ENCODE measurements at regions not wholly inside any gene's neighbourhood (a gene's known extent, or its start where the extent isn't known, plus 50 kb on each side); places are given as distances from the start of the nearest gene placed in this dataset.
"Not testable (repeated sequence)": the region's sequence is repeated elsewhere in the genome, so short reads cannot be mapped to it uniquely, and the experiment has no call there.

- no peak for DNase-seq (ENCODE audit: low spot score in 2 of 2)
- TF ChIP-seq CTCF (IDR thresholded peaks at IDR 0.05) (no peak), POLR2A (IDR thresholded peaks at IDR 0.05) (no peak)
- 75 to 79% methylated on average over 3 of the region's 3 CpGs for WGBS, 2 donors
- intact Hi-C loops (cut with DNase I; ENCODE audit: low total_unique reads), result no loop called here
- H3K4me3 ChIP-seq (ENCODE audit: low read depth, poor library complexity, severe bottlenecking), result no peak overlapping the region
These were observed 1176.0 kb downstream of the EPHA7 start for GRCh38 chr6:92243315-92243714.

GRCh38 chr6:92231171-92231701 lies 1188.1 kb downstream of the EPHA7 start:
- H3K4me3 ChIP-seq (ENCODE audit: low read depth, poor library complexity, severe bottlenecking), result no peak overlapping the region
- intact Hi-C loops (cut with DNase I; ENCODE audit: low total_unique reads), result no loop called here
- WGBS, 2 donors, result 74 to 76% methylated on average over 1 of the region's 1 CpG
- DNase-seq (ENCODE audit: low spot score in 2 of 2), result no peak
- TF ChIP-seq CTCF (IDR thresholded peaks at IDR 0.05) (no peak), POLR2A (IDR thresholded peaks at IDR 0.05) (no peak)

- DNase-seq (ENCODE audit: low spot score in 2 of 2); intact Hi-C loops (cut with DNase I; ENCODE audit: low total_unique reads); H3K4me3 ChIP-seq (ENCODE audit: low read depth, poor library complexity, severe bottlenecking): not testable (repeated sequence)
- WGBS, 2 donors, result 86 to 96% methylated on average over 4 of the region's 4 CpGs
These were observed 1199.4 kb downstream of the EPHA7 start for GRCh38 chr6:92219987-92220386.

- 70 to 79% methylated on average over 1 of the region's 1 CpG for WGBS, 2 donors
- H3K4me3 ChIP-seq (ENCODE audit: low read depth, poor library complexity, severe bottlenecking), result no peak overlapping the region
- intact Hi-C loops (cut with DNase I; ENCODE audit: low total_unique reads), result no loop called here
- no peak for TF ChIP-seq CTCF (IDR thresholded peaks at IDR 0.05)
- TF ChIP-seq POLR2A (IDR thresholded peaks at IDR 0.05), result no peak
- no peak for DNase-seq (ENCODE audit: low spot score in 2 of 2)
These were observed 1202.6 kb downstream of the EPHA7 start for GRCh38 chr6:92216717-92217116.

GRCh38 chr6:92201618-92202017 lies 1217.7 kb downstream of the EPHA7 start:
- no peak for DNase-seq (ENCODE audit: low spot score in 2 of 2)
- intact Hi-C loops (cut with DNase I; ENCODE audit: low total_unique reads), result no loop called here
- no peak for TF ChIP-seq CTCF (IDR thresholded peaks at IDR 0.05)
- no peak for TF ChIP-seq POLR2A (IDR thresholded peaks at IDR 0.05)
- no peak overlapping the region for H3K4me3 ChIP-seq (ENCODE audit: low read depth, poor library complexity, severe bottlenecking)

GRCh38 chr6:92196325-92196724 lies 1223.0 kb downstream of the EPHA7 start:
- TF ChIP-seq POLR2A (IDR thresholded peaks at IDR 0.05), result no peak
- no peak for TF ChIP-seq CTCF (IDR thresholded peaks at IDR 0.05)
- DNase-seq (ENCODE audit: low spot score in 2 of 2), result no peak
- no peak overlapping the region for H3K4me3 ChIP-seq (ENCODE audit: low read depth, poor library complexity, severe bottlenecking)
- WGBS, 2 donors, result 16 to 20% methylated on average over 2 of the region's 2 CpGs
- intact Hi-C loops (cut with DNase I; ENCODE audit: low total_unique reads), result no loop called here
